HEK293 (cell line): ENCODE measurements at regions not wholly inside any gene's neighbourhood (a gene's known extent, or its start where the extent isn't known, plus 50 kb on each side); places are given as distances from the start of the nearest gene placed in this dataset.

Source experiments
- BCL11A ChIP-seq: fragments of 450-650 bp; formaldehyde crosslinking; IDR thresholded peaks from 2 replicates; pipeline ENCODE4 v1.5.1; 2016; ENCODE audit warnings: low read depth, missing biosample characterization, missing genetic modification characterization
- ZNF768 ChIP-seq: fragments of 450-650 bp; formaldehyde crosslinking; IDR thresholded peaks from 2 replicates; pipeline ENCODE4 v1.5.1; 2018; ENCODE audit warnings: missing biosample characterization, mild to moderate bottlenecking, missing genetic modification characterization
- TF ChIP-seq, protein P1 (sequence below): fragments of 450-650 bp; formaldehyde crosslinking; IDR thresholded peaks from 2 replicates; pipeline ENCODE4 v1.5.1; 2016; ENCODE audit warnings: missing biosample characterization, missing genetic modification characterization

DNA sequence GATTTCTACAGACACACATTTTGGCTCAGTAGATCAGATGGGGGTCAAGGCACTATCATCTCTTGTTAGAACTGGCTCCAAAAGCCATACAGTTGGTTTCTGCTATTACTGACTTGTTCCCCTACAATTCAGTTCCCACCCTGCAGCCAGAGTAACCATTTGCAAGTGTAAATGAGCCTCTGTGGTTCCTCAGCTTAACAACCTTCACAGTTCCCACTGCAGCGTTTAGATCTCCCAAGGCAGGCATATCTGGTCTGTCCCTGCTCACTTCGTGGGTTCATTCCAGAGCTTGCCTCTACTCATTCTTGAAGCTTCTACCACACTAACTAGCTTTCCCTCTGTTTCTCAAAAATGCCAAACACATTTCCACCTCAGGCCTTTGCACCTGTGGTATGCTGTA, 186.1 kb downstream of the CBLN1 start:
- TF ChIP-seq ZNF768 (tag by site-specific recombination) (no peak), BCL11A (no peak)
- TF ChIP-seq, protein P1, sequence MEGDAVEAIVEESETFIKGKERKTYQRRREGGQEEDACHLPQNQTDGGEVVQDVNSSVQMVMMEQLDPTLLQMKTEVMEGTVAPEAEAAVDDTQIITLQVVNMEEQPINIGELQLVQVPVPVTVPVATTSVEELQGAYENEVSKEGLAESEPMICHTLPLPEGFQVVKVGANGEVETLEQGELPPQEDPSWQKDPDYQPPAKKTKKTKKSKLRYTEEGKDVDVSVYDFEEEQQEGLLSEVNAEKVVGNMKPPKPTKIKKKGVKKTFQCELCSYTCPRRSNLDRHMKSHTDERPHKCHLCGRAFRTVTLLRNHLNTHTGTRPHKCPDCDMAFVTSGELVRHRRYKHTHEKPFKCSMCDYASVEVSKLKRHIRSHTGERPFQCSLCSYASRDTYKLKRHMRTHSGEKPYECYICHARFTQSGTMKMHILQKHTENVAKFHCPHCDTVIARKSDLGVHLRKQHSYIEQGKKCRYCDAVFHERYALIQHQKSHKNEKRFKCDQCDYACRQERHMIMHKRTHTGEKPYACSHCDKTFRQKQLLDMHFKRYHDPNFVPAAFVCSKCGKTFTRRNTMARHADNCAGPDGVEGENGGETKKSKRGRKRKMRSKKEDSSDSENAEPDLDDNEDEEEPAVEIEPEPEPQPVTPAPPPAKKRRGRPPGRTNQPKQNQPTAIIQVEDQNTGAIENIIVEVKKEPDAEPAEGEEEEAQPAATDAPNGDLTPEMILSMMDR (tag by site-specific recombination) = no peak
